T47D (cell line): ENCODE measurements at regions not wholly inside any gene's neighbourhood (a gene's known extent, or its start where the extent isn't known, plus 50 kb on each side); places are given as distances from the start of the nearest gene placed in this dataset.
A peak's percentile ranks its signal among the peaks of the same experiment; 100 is the strongest.

Experiments used
- DNase-seq, 2 experiments: peaks; one replicate each; pipeline versions ENCODE4 v3.0.0 to v3.0.0-alpha.2; 2011 to 2012; ENCODE audit warnings: low read depth in 1 of 2, low spot score in 1 of 2
- JUND ChIP-seq: IDR thresholded peaks from 2 replicates; pipeline ENCODE4 v1.6.1; 2012; ENCODE audit warnings: low read depth
- in situ Hi-C: cut with HindIII; loops from 2 replicates; pipeline ENCODE4 v1.10.0; 2016; ENCODE audit warnings: low sequenced_read_pairs, low pct_unique_long_range_greater_than_20kb

DNA sequence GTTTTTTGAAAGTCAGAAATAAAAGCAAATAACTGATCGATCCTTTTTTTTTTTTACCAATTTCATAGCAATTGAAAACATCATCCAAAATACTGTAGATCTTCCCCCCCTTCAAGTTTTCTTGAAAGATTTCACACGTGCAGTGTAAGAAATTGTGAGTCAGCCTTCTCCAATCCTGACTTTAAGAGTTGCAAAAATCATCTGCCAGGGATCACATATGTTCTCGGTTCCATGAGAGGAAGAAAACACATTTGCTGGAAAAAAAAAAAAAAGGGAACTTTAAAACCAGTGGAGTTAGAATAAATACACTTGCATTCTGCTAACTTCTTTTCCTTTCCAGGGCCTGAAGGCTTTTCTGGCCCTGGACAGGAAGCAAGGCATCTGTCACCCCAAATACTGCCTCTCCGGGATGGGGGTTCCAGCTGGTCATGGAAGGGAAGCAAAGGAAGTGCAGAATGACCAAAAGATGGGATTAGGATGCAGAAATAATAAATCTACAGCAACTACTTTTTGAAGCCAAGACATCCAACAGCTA is 198.4 kb upstream of the KIAA1217 start:
- no peak for DNase-seq
- in situ Hi-C loops, result no loop called here
- TF ChIP-seq JUND, result no peak

DNA sequence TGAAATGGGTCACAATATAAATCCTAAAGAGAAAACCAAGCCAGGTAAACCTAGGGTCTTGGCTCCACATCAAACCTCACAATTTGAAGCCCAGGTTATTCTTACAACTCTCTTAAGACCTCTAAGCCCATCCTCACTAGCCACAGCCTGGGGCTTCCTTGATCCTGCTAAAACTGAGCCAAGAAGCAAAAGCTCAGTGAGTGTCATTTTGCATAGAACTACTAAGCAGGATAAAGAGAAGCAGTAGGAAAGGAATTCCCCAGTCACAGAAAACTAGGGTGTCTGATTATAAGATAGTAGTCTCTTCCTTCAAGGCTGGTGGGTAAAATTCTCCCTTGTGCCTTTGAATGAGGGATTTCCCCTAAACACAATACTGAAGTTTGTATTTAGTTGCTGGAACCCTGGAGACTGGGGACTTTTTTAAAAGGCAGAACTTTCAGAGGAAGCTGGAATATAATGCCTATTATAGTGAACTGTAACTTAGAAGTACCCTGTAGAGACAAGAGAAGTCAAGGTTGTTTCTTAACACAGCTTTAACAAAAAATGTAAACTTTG is 196.6 kb upstream of the KIAA1217 start:
- in situ Hi-C loops, result no loop called here
- TF ChIP-seq JUND, result no peak
- no peak for DNase-seq

DNA sequence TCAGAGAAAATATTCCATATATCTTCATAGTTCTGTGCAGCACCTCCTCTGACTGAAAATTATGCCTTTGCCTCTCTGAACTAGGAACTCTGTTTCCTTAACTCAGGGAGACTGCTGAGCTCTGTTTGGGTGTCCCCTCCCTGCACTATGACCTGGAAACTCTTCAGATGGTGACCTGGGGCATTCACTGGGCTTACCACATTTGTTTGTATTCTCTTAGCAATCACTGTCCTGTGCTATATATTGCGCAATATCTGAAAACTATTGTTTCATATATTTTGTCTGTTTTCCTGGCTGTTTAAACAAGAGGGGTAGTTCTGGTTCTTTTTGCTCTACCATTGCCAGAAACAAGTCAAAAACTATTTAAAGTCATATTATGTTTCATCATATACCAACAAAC is 181.8 kb upstream of the KIAA1217 start:
- TF ChIP-seq JUND, result no peak
- no peak for DNase-seq
- in situ Hi-C loops, result no loop called here

DNA sequence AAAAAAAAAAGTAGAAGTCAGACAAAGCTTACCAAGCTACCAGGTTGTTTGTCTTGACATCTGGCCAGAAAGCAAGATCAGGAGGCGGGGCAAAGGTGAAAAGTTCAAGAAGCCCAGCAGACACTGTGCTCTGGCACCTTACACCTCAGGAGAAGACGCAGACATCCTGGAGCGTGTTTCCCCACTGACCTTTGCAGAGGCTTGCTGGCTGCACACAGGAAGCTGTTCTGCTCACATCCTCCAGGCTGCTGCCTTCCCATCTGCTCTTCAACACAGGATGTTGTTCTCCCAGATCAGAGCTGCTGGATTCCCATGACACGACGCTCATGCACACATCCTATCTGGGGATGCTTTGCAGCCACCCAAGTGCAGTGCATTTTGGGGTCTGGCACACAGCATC is 174.4 kb upstream of the KIAA1217 start:
- DNase-seq, result peak in 1 of 2 experiments; percentile 8
- no peak for TF ChIP-seq JUND
- in situ Hi-C loops, result no loop called here

DNA sequence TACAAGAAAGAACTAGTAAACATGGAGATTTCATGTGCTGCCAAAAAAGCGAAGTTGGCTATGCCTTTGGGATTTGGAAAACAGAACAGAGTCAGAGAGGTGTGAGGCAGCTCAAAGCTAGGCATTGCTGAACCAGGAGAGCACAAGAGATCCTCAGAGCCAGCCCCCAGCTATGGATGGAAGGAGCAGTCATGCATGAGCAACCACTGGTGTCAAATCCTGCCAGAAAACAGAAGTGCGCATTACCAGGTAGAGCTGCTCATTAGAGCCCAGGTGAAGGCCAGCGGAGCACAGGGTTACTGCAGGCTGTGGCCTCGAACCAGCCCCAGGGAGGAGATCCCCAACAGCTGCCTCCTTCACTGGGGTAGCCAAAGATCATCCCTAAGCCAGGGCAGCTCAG is 173.2 kb upstream of the KIAA1217 start:
- in situ Hi-C loops, result no loop called here
- no peak for TF ChIP-seq JUND
- DNase-seq, result no peak

DNA sequence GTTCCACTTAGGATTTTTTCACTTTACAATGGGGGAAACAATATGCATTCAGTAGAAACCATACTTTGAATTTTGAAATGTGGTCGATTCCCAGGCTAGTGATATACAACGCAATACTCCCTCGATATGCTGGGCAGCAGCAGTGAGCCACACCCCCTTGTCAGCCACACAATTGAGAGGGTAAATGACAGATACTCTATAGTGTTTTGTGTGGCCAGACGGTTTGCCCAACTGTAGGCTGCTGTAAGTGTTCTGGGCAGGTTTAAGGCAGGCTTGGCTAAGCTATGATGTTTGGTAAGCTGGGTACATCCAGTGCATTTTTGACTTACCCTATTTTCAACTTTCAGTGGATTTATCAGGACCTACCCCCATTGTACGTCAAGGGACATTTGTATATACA is 169.6 kb upstream of the KIAA1217 start:
- DNase-seq, result no peak
- no peak for TF ChIP-seq JUND
- in situ Hi-C loops, result no loop called here

DNA sequence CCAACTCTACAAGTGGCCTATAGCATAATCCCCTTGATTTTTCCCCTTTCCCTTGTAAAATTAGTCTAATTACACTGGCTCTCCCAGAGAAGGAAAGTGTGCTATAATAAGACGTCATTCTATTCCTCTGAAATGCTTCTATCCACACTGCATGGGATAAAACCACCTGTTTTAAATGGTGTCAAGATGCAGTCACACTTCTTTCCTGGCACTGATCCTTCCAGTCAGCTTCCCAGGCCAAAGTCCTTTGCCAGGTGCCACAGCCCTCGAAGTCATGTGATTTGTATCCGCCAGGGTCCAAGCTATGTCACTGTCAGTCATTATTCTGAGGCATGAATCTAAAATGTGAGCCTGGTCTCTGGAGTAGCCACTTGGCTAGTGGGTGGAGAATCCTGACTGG is 169.0 kb upstream of the KIAA1217 start:
- in situ Hi-C loops, result no loop called here
- TF ChIP-seq JUND, result no peak
- DNase-seq, result no peak

DNA sequence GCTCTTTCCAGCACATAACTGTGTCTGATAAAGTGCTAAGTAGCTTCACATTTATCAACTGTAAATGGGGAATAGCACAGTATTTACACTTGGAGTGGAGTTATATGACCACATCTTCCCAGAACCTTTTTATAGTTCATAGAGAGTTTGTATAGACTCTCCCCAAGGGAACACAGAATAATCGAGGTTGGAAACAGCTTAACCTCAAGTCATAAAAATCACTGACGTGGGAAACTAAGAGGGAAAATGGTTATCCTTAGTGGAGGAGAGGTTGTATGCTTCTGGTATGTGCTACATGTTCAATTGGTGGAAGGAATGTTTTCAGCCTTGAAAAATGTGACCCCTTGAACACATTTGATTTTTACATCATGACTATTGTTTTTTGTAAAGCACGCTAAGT is 167.9 kb upstream of the KIAA1217 start:
- in situ Hi-C loops, result no loop called here
- no peak for DNase-seq
- no peak for TF ChIP-seq JUND

DNA sequence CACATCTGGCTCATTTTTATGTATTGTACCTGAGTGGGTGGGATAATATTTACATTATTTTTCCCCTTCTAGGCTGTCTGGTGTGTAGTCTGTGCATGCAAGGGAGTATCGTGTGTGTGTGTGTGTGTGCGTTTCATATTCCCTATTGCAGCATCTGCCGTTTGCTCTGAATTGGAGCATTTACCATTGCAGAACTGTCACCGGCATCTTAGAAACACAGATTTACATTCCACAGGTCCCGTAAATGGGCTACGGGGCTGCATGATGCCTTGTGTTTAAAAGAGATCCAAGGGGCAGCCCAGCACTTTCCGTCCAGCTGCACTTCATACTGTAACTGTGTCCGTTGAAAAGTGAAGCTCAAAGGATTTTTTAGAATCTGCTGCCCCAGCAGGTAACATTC is 167.1 kb upstream of the KIAA1217 start:
- in situ Hi-C loops, result no loop called here
- no peak for DNase-seq
- no peak for TF ChIP-seq JUND

DNA sequence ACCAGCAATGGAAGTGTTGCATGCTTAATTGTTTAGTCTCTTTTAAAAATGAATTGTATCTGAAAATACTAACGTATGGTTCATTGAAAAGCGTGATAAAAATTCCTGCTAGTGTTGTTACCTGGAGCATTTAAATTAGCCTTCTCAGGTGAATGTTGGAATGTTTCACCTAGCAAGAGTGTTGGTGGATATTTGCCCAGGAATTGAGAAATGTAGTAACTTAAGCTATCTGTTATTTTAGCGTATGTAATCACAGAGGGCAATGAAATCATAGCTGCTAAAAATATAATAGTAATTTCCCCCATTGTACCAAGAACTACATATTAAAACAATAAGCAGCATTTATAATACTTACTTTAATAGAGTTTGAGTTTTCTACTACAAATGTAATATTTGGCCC is 166.1 kb upstream of the KIAA1217 start:
- DNase-seq, result no peak
- in situ Hi-C loops, result no loop called here
- TF ChIP-seq JUND, result no peak

DNA sequence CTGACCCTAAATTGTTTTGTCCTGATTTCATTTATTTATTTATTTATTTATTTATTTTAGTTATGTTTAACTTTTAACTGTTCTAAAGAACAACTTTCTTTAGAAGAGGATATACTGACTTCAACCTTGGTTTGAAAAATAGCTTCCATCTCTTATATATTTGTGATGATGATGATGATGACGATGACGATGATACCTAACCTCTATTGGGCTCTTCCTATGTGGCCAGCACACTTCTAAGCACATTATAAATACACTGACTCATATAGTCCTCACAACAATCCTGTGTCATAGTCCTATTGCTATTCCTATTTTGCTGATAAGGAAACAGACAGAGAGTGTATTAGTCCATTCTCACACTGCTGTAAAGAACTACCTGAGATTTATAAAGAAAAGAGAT is 162.9 kb upstream of the KIAA1217 start:
- in situ Hi-C loops, result no loop called here
- no peak for TF ChIP-seq JUND
- DNase-seq, result no peak

DNA sequence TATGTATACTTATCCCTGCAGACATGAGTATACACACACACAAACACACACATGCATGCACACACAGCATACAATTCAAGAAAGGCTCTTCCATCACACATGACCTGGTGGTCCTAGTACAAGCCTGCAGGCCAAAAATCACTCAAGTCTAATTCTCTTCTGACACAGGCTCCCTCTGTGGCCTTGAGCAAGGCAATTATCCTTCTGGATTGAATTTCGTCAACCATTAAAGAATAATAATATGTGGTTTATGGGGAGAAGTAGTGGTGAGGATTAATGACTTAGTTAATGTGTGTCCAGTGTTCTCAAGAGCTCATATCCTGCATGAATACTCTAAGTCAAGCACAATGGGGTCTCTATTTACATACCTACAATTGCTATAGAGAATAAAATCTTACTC is 161.8 kb upstream of the KIAA1217 start:
- no peak for TF ChIP-seq JUND
- DNase-seq, result no peak
- in situ Hi-C loops, result no loop called here

DNA sequence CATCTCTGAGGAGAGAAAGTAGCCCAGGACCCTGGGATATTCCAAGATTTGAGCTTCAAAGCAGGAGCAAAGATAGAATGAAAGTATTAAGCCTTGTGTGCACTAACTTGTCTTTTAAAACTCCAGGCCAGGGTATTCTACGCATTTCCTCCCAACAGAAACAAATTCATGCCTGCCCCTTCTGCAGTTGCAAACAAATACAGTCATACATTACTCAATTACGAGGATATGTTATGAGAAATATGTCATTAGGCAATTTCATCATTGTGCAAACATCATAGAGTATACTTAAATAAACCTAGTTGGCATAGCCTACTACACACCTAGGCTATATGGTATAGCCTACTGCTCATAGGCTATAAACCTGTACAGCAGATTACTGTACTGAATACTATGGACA is 154.5 kb upstream of the KIAA1217 start:
- in situ Hi-C loops, result no loop called here
- TF ChIP-seq JUND, result no peak
- DNase-seq, result peak in 1 of 2 experiments; percentile 25

DNA sequence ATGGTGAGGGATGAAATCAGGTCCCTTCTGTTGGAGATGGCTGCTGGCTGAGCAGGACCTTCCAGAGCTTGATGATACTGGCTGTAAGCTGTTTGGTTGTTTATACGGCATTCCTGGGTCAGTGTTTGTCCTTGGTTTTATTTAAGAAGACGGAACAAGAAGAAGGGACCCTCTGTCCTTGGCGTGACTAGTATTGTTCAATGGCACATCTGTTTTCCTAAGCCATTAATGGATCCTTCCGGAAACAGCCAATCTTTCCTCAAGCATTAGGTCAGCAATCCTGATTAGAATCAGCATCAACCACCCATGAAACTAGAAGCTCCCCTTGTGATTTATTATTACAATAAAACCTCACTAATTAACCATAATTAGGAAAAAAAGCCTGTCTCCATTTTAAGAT is 128.7 kb upstream of the KIAA1217 start:
- in situ Hi-C loops, result no loop called here

More for the DNA sequence above, 128.7 kb upstream of the KIAA1217 start:
- no peak for DNase-seq
- no peak for TF ChIP-seq JUND
